ENCODE measurements at regions not wholly inside any gene's neighbourhood (a gene's known extent, or its start where the extent isn't known, plus 50 kb on each side); places are given as distances from the start of the nearest gene placed in this dataset.

DNA sequence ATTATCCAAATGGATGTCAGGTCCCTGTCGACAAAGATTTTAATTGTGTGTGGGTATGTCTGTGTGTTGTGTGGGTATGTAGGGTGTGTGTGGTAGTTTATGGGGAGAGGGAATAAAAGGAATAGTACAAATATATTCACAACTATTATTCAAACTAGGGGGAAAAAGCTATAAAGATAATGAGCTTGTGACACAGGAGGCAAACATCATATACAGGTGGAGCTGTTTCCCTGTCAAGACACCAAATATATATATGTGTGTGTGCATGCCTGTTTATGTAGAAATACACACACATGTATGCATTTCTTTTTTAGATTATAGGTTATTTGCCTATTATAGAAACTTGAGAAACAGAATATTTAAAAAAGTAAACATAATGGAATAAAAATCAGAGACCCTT is 108.7 kb downstream of the CD47 start:
- TF ChIP-seq ATF3 (IDR thresholded peaks at IDR 0.05; ENCODE audit: insufficient read depth, low read depth, low read length) (no peak), CREB1 (IDR thresholded peaks at IDR 0.05) (no peak), EZH2 (IDR thresholded peaks at IDR 0.05; ENCODE audit: low read depth, low read length, severe bottlenecking) (no peak), PHF8 (conservative IDR thresholded peaks at IDR 0.05; ENCODE audit: low read depth, low read length) (no peak)
